Brain microvascular endothelial cell (primary cell): ENCODE measurements at regions not wholly inside any gene's neighbourhood (a gene's known extent, or its start where the extent isn't known, plus 50 kb on each side); places are given as distances from the start of the nearest gene placed in this dataset.
"Not testable (repeated sequence)": the region's sequence is repeated elsewhere in the genome, so short reads cannot be mapped to it uniquely, and the experiment has no call there.

Experiments used
- DNase-seq: peaks from one replicate; pipeline ENCODE4 v3.0.0-alpha.2; 2020
- H3K27ac ChIP-seq: fragments of 250-450 bp; sonication (Bioruptor Pico); 2 replicates; pipeline ENCODE4 v1.5.1; 2020; ENCODE audit warnings: mild to moderate bottlenecking, moderate library complexity
- H3K27me3 ChIP-seq: fragments of 250-450 bp; sonication (Bioruptor Pico); replicated peaks from 2 replicates; pipeline ENCODE4 v1.5.1; 2020; ENCODE audit warnings: mild to moderate bottlenecking
- H3K36me3 ChIP-seq: fragments of 250-450 bp; sonication (Bioruptor Pico); replicated peaks from 2 replicates; pipeline ENCODE4 v1.5.1; 2020; ENCODE audit warnings: mild to moderate bottlenecking
- H3K4me3 ChIP-seq: 2 replicates; pipeline ENCODE4 v1.5.1; 2011; ENCODE audit warnings: low read depth, mild to moderate bottlenecking, control low read depth, low read length, moderate library complexity
- CTCF ChIP-seq: IDR thresholded peaks from 2 replicates; pipeline ENCODE4 v1.5.1; 2011; ENCODE audit warnings: low read depth, mild to moderate bottlenecking, moderate library complexity, low read length, control low read depth, inconsistent platforms; ENCODE audit errors: missing control alignments
- in situ Hi-C: cut with HindIII; loops from 2 replicates; pipeline ENCODE4 v1.10.0; 2017; ENCODE audit warnings: low sequenced_read_pairs, low pct_ligation_motif_present

DNA sequence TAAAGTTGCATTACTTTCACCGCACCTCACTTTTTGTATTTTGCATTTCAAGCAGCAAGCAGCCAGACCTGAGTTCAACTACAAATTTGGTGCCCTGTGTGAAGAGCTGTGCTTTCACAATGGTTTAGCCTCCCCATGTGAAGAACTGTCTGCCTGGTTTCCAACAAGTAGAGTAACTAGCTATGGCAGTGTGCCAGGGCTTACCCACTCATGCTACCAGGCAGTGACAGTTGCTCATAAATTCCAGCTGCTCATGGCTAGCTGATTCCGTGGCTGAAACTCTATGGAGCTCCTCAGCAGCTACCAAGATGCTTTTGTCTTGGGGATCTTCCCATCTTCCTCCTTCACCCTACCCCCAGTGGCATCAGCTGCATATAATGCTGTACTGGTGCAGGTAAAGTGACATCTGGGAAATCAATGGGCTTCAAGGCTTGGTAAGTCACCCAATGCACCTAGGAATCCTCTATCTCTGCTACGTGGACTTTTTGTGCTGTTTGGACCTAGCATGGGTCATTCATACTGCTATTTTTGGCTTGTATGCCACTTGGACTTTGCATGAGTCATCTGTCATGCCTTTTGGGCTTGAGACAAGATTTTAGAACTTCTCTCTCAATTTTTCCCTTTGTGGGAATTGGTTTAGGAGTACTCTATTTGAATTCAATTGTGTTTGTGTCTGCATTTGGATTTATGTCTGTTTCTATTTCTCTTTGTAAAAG lies 176.5 kb upstream of the GJE1 start:
- in situ Hi-C loops = no loop called here
- DNase-seq = peak; percentile 5
- H3K27ac ChIP-seq = no peak overlapping the region
- H3K4me3 ChIP-seq = no peak overlapping the region
- no peak for TF ChIP-seq CTCF
- H3K27me3 ChIP-seq = no peaks in the 10 kb centered on the region
- no peaks in the 10 kb centered on the region for H3K36me3 ChIP-seq

- Histone ChIP-seq H3K4me3 (no peak overlapping the region), H3K36me3 (no peaks in the 10 kb centered on the region), H3K27me3 (no peaks in the 10 kb centered on the region), H3K27ac (no peak overlapping the region)
- no peak for DNase-seq
- in situ Hi-C loops = no loop called here
- no peak for TF ChIP-seq CTCF
These were observed 179.7 kb upstream of the GJE1 start for GRCh38 chr6:141953072-141953471.

- H3K27me3 ChIP-seq = no peaks in the 10 kb centered on the region
- in situ Hi-C loops = no loop called here
- no peak for TF ChIP-seq CTCF
- H3K36me3 ChIP-seq = no peaks in the 10 kb centered on the region
- no peak for DNase-seq
- H3K27ac ChIP-seq = no peak overlapping the region
- H3K4me3 ChIP-seq = no peak overlapping the region
These were observed 186.2 kb upstream of the GJE1 start for GRCh38 chr6:141946502-141946901.

DNA sequence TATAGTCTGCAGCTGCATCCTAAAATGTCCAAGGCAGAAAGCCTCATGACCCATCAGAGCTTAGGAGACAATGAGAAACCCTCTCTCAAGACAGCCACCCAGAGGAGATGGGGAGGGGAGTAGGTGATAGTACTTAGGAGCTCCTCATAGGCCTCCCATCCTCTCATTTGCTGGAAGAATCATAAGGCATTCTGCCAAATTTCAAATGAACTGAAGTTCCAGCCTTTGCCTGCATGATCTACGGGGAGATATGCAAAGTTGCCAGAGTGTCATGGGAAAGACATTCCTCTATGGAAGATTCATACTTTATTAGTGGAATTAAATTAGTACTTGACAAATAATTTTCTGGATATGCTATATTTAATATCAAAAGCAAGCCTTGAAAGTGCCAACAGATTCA lies 194.1 kb upstream of the GJE1 start:
- DNase-seq = no peak
- no peak overlapping the region for H3K4me3 ChIP-seq
- in situ Hi-C loops = no loop called here
- no peaks in the 10 kb centered on the region for H3K36me3 ChIP-seq
- H3K27ac ChIP-seq = no peak overlapping the region
- no peak for TF ChIP-seq CTCF
- no peaks in the 10 kb centered on the region for H3K27me3 ChIP-seq

- in situ Hi-C loops = no loop called here
- H3K27me3 ChIP-seq = no peaks in the 10 kb centered on the region
- no peak for TF ChIP-seq CTCF
- no peak overlapping the region for H3K27ac ChIP-seq
- H3K4me3 ChIP-seq = no peak overlapping the region
- no peaks in the 10 kb centered on the region for H3K36me3 ChIP-seq
- DNase-seq = no peak
These were observed 200.0 kb upstream of the GJE1 start for GRCh38 chr6:141932685-141933084.

GRCh38 chr6:141926200-141926900 lies 206.4 kb upstream of the GJE1 start:
- H3K27me3 ChIP-seq, in situ Hi-C loops, H3K4me3 ChIP-seq, DNase-seq, H3K36me3 ChIP-seq, H3K27ac ChIP-seq: not testable (repeated sequence)
